ENCODE measurements at regions not wholly inside any gene's neighbourhood (a gene's known extent, or its start where the extent isn't known, plus 50 kb on each side); places are given as distances from the start of the nearest gene placed in this dataset.

DNA sequence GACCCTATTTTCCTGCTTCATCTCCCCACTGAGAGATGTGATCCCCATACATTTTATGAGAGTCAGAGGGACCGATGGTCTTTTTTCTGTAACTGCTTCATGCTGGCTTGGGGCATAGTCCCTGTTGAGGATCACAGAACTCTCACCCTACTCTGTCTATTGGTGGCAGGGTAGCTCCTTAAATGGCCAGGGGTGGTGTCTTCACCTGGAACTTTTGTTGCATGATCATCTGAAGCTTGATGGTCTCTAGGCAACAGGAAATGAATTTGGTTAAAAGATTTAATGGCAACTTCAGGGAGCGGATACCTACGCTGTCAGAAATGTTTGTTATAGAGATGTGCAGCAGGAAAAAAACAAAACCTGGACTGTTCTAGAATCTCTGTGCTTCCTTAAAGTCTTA lies 87.0 kb upstream of the GLIS3 start:
- no peak for TF ChIP-seq CTCF (IDR thresholded peaks at IDR 0.05)
- DNase-seq (ENCODE audit: low spot score): no peak
- Histone ChIP-seq H3K27ac (no peak overlapping the region), H3K4me3 (no peak overlapping the region)

DNA sequence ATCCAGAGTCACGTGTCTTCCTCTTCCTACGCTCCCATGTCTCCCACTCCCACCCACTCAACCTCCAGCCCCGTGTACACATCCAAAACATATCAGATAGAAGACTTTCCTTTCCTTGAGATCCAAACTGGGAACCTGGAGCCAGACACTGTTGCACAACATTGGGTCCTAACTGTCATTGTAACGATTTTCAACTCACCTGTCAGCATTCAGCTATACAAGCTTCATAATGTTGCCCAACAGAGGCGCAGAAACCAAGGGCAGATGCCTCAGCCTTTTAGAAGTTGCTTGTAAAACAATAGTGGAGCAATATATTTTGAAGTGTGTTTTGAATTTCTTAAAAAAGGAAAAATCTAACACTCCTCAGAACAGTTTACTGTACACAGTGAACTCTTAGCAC lies 84.9 kb upstream of the GLIS3 start:
- Histone ChIP-seq H3K4me3 (no peak overlapping the region), H3K27ac (no peak overlapping the region)
- DNase-seq (ENCODE audit: low spot score): no peak
- no peak for TF ChIP-seq CTCF (IDR thresholded peaks at IDR 0.05)

- no peak overlapping the region for H3K27ac ChIP-seq
- no peak for TF ChIP-seq CTCF (IDR thresholded peaks at IDR 0.05)
- DNase-seq (ENCODE audit: low spot score): no peak
- no peak overlapping the region for H3K4me3 ChIP-seq
Measured at GRCh38 chr9:4382722-4383317, 83.0 kb upstream of the GLIS3 start.

DNA sequence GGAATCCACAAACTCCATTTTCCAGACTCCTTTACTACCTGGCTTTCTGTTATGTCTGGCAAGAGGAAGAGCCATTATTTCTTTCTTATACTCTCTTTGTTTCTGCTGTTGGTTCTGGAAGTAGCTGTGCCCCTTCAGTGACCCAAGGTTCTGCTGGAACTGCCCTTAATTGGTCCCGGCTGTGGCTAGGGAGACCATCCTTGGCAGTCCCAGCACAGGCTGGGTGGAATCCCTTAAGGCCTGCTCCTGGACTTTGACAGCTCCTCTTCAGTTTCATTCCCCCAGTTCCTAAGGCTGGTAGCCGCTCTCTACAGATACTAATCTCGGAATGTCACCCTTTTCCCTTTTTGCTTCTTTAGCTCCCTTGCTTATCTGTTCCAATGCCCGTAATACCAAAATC lies 81.9 kb upstream of the GLIS3 start:
- Histone ChIP-seq H3K4me3 (no peak overlapping the region), H3K27ac (no peak overlapping the region)
- no peak for TF ChIP-seq CTCF (IDR thresholded peaks at IDR 0.05)
- no peak for DNase-seq (ENCODE audit: low spot score)

DNA sequence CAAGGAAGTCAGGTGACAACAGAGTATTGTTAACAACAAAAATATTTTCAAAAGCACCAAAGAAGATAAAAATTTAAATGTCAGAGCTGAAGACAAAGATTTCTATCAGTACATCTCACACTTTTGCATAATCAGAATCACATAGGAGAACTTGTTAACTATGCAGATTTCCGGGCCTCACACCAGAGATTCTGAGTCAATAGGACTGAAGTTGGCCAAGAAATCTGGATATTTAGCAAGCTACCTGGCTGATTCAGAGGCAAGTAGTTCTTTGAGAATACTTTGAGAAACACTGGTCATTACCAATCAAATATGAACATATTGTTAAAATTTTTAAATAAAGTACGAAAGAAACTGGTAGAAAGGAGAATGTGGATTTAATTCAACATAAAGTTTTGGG lies 80.5 kb upstream of the GLIS3 start:
- H3K27ac ChIP-seq: no peak overlapping the region
- H3K4me3 ChIP-seq: no peak overlapping the region
- DNase-seq (ENCODE audit: low spot score): no peak
- TF ChIP-seq CTCF (IDR thresholded peaks at IDR 0.05): no peak

GRCh38 chr9:4375424-4376200 lies 75.7 kb upstream of the GLIS3 start:
- peak; percentile 15 for TF ChIP-seq CTCF (IDR thresholded peaks at IDR 0.05)

DNA sequence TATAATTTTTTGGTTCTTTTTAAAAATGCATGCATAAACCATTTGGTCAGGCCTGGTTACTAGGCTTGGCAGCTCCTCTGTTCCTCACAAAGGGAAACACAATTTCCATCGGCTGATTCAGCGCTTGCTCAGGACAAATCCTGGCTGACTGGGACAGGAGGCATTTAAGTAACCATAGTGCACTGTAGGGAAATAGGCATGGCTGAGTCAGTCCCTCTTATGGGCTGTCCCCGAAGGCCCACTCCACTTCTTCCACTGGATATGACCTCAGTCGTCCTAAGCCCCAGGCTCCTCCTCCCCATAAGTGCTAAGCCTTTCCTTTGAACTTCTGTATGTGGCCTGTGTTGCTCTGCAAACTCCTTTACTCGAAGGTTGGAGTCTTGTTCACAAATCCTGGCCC lies 71.2 kb upstream of the GLIS3 start:
- TF ChIP-seq CTCF (IDR thresholded peaks at IDR 0.05): no peak
- no peak overlapping the region for H3K4me3 ChIP-seq
- no peak overlapping the region for H3K27ac ChIP-seq
- DNase-seq (ENCODE audit: low spot score): no peak

More at GRCh38 chr9:4375424-4376200, 75.7 kb upstream of the GLIS3 start:
- H3K27ac ChIP-seq: no peak overlapping the region
- H3K4me3 ChIP-seq: no peak overlapping the region
- DNase-seq (ENCODE audit: low spot score): no peak
